Adipocyte (in vitro differentiated cells): ENCODE measurements at regions not wholly inside any gene's neighbourhood (a gene's known extent, or its start where the extent isn't known, plus 50 kb on each side); places are given as distances from the start of the nearest gene placed in this dataset.

Experiments
- DNase-seq: peaks from one replicate; pipeline ENCODE4 v3.0.0-alpha.2; 2015; ENCODE audit warnings: low read depth
- H3K27me3 ChIP-seq: replicated peaks from 2 replicates; pipeline ENCODE4 v1.7.0; 2013; ENCODE audit warnings: mild to moderate bottlenecking, low read length, moderate library complexity; ENCODE audit not compliant: control insufficient read depth, insufficient read depth
- H3K36me3 ChIP-seq: 2 replicates; pipeline ENCODE4 v1.7.0; 2013; ENCODE audit warnings: low read length, mild to moderate bottlenecking, moderate library complexity; ENCODE audit not compliant: control insufficient read depth, insufficient read depth, severe bottlenecking
- H3K4me1 ChIP-seq: 2 replicates; pipeline ENCODE4 v1.7.0; 2013; ENCODE audit warnings: mild to moderate bottlenecking, low read length, moderate library complexity; ENCODE audit not compliant: control insufficient read depth, insufficient read depth
- H3K4me3 ChIP-seq: 2 replicates; pipeline ENCODE4 v1.7.0; 2013; ENCODE audit warnings: mild to moderate bottlenecking, low read length, moderate library complexity
- H3K9ac ChIP-seq: 2 replicates; pipeline ENCODE4 v1.7.0; 2013; ENCODE audit warnings: mild to moderate bottlenecking, low read length, moderate library complexity
- H3K9me3 ChIP-seq: 2 replicates; pipeline ENCODE4 v1.7.0; 2013; ENCODE audit warnings: mild to moderate bottlenecking, low read length, moderate library complexity; ENCODE audit not compliant: control insufficient read depth

GRCh38 chr6:40312213-40313015 is 274.8 kb downstream of the LRFN2 start:
- H3K9ac ChIP-seq: no peak overlapping the region
- no peaks in the 10 kb centered on the region for H3K9me3 ChIP-seq
- H3K4me1 ChIP-seq: no peaks in the 10 kb centered on the region
- H3K27me3 ChIP-seq: peaks cover 28% of the 10 kb centered on the region
- no peak overlapping the region for H3K4me3 ChIP-seq
- no peaks in the 10 kb centered on the region for H3K36me3 ChIP-seq
- DNase-seq: no peak

DNA sequence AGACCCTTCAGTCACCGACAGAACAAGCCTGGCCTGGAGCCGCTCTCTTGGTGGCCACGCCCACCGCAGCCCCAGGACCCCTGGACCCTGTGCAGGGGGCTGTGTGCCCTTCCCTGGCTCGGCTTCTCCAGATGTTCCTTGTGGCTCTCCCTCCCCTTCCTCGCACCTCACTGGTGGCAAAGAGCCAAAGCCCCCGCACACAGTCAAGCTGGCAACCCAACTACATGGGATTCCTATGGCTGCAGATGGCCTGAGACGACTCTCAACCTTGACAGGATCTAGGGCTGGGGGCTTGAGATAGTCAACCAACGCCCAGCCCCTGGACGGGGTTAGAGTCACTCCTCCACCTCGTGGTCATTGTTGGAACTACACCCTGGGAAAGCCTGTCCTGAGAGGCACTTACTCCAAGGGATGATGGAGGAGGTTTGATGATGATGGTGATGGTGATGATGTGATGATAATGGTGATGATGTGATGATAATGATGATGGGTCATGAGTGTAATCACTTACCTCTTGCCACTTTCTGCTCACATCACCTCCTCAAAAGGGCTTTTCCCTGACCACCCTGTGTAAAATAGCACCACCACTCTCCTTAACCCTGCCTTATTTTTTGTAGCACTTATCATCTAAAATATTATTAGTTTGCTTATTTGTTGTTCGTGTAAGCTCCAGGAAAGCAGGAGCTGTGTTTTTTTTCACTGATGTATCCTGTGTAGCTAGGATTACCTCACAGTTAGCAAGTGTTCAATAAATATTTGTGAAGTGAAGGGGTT is 278.4 kb downstream of the LRFN2 start:
- peak; percentile 74 for DNase-seq
- H3K9me3 ChIP-seq: peaks cover 10% of the 10 kb centered on the region

DNA sequence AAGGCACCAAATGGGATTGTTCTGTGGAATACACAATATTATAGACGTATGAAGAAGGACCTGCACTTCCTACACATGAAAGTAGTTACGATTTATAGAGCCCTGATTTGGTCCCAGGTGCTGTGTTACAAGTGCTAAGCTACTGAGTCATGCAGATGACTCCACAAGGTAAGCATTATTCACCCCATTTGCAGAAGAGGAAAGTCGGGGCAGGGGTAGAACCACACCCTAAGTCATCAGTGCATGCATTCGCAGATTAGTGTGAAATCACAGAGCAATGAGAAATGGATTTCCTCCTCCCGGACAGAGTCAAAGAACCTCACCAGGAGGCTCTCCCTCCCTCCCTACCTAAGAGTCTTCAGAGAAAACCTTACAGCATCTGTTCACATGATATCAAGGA is 279.5 kb downstream of the LRFN2 start:
- no peak overlapping the region for H3K4me3 ChIP-seq
- DNase-seq: no peak
- peaks cover 42% of the 10 kb centered on the region for H3K27me3 ChIP-seq
- H3K36me3 ChIP-seq: no peaks in the 10 kb centered on the region
- peaks cover 10% of the 10 kb centered on the region for H3K9me3 ChIP-seq
- H3K9ac ChIP-seq: no peak overlapping the region
- no peaks in the 10 kb centered on the region for H3K4me1 ChIP-seq

More for the DNA sequence above, 278.4 kb downstream of the LRFN2 start:
- Histone ChIP-seq H3K4me3 (no peak overlapping the region), H3K9ac (no peak overlapping the region), H3K27me3 (peaks cover 42% of the 10 kb centered on the region), H3K36me3 (no peaks in the 10 kb centered on the region), H3K4me1 (no peaks in the 10 kb centered on the region)

DNA sequence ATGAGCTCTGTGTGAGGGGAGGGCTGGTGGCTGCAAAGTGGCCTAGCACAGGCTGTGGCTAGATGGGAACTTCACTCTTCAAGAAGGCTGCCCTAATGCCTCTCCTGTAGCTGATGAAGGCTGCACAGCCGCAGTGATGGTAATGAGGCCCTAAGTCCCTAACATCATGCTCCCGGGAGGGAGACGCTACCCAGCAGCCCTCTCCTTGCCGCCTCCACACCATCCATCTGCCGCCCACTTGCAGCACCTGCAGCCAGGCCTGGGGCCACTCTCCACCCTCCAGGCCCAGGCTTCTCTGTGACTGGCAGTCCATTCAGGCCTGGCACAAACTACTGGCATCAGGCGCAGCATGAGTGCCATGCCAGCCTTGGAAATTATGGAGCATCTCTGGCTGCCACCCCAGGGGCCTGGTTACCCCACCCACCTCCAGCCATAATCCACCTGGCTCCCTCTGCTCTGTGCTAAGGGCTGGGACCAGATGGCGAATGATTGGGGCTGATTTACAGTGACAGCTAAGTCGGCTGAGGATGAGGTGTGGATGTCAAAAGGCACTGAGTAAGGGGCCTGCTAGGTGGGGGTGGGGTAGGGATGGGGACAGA is 284.2 kb downstream of the LRFN2 start:
- no peak overlapping the region for H3K4me3 ChIP-seq
- no peaks in the 10 kb centered on the region for H3K4me1 ChIP-seq
- DNase-seq: no peak
- no peak overlapping the region for H3K9ac ChIP-seq
- H3K36me3 ChIP-seq: no peaks in the 10 kb centered on the region
- H3K9me3 ChIP-seq: peaks cover 15% of the 10 kb centered on the region
- H3K27me3 ChIP-seq: peaks cover 44% of the 10 kb centered on the region

GRCh38 chr6:40299681-40300080 is 287.5 kb downstream of the LRFN2 start:
- Histone ChIP-seq H3K27me3 (peaks cover 25% of the 10 kb centered on the region), H3K4me3 (no peak overlapping the region)
- no peak for DNase-seq

DNA sequence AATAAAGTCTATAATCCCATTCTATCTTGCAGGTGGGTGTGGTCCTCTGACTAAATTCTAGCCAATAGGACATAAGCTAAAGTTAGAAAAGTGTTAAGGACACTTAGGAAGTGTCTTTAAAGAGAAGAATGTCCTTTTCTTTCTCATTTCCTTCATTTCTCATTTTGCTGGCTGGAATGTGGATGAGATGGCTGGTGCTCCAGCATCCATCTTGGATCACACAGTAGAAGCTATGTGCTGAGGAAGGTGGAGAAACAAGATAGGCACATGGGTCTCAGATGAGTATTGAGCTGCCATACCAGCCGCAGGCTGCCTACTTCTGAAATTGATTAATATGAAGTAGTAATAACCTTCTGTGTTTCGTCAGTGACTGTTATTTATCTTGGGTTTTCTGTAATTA is 289.0 kb downstream of the LRFN2 start:
- Histone ChIP-seq H3K4me1 (no peaks in the 10 kb centered on the region), H3K9ac (no peak overlapping the region), H3K4me3 (no peak overlapping the region), H3K36me3 (no peaks in the 10 kb centered on the region), H3K27me3 (peaks cover 33% of the 10 kb centered on the region), H3K9me3 (peaks cover 8% of the 10 kb centered on the region)
- DNase-seq: no peak

More at GRCh38 chr6:40299681-40300080, 287.5 kb downstream of the LRFN2 start:
- no peaks in the 10 kb centered on the region for H3K4me1 ChIP-seq
- no peak overlapping the region for H3K9ac ChIP-seq
- peaks cover 8% of the 10 kb centered on the region for H3K9me3 ChIP-seq
- no peaks in the 10 kb centered on the region for H3K36me3 ChIP-seq

DNA sequence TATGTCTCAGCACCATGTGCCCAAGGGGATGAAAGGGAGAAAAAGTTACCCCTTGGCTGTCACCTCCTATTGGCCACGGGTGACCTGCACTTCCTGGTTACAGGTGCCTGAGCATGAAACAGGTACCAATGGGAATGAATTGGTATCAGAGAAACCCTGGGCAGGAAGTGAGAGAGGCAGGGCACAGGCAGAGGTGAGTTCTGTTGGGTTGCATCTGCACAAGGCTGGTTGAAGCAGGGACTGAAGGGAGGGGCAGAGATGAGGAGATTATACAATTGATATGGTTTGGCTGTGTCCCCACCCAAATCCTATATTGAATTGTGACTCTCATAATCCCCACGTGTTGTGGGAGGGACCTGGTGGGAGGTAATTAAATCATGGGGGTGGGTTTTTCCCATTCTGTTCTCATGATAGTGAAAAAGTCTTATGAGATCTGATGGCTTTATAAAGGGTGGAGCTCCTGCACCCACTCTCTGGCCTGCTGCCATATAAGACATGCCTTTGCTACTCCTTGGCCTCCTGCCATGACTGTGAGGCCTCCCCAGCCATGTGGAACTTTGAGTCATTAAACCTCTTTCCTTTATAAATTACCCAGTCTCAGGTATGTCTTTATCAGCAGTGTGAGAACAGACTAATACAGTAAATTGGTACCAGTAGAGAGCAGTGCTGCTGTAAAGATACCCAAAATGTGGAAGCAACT is 291.8 kb downstream of the LRFN2 start:
- H3K9ac ChIP-seq: no peak overlapping the region
- peaks cover 41% of the 10 kb centered on the region for H3K27me3 ChIP-seq
- no peaks in the 10 kb centered on the region for H3K36me3 ChIP-seq
- H3K4me1 ChIP-seq: no peaks in the 10 kb centered on the region
- no peak for DNase-seq
- H3K4me3 ChIP-seq: no peak overlapping the region
- peaks cover 8% of the 10 kb centered on the region for H3K9me3 ChIP-seq

- H3K4me1 ChIP-seq: no peaks in the 10 kb centered on the region
- DNase-seq: no peak
- H3K9me3 ChIP-seq: peaks cover 8% of the 10 kb centered on the region
- H3K9ac ChIP-seq: no peak overlapping the region
- no peaks in the 10 kb centered on the region for H3K36me3 ChIP-seq
- peaks cover 42% of the 10 kb centered on the region for H3K27me3 ChIP-seq
- no peak overlapping the region for H3K4me3 ChIP-seq
Observed at GRCh38 chr6:40293460-40294185, 293.5 kb downstream of the LRFN2 start.

DNA sequence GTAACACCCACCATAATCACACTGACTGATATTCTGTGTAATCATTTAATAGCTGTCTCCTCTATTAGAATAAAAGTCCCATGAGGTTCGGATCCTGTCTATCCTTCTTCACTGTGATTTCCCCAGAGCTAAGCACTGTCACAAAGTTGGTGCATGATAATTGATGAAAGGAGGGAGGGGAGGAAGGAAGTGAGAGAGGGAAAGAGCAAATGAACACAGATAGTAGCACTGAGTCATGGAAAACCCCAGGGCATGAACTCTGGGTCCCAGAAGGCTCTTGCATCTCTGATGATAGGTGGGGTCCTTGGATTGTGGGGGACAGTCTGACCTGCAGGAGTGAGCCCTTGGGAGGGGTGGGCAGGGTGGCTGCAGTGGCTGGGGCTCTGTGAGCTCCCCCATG is 294.1 kb downstream of the LRFN2 start:
- no peaks in the 10 kb centered on the region for H3K36me3 ChIP-seq
- peaks cover 43% of the 10 kb centered on the region for H3K27me3 ChIP-seq
- H3K4me3 ChIP-seq: no peak overlapping the region
- H3K4me1 ChIP-seq: no peaks in the 10 kb centered on the region
- H3K9me3 ChIP-seq: peaks cover 4% of the 10 kb centered on the region
- DNase-seq: no peak
- H3K9ac ChIP-seq: no peak overlapping the region

DNA sequence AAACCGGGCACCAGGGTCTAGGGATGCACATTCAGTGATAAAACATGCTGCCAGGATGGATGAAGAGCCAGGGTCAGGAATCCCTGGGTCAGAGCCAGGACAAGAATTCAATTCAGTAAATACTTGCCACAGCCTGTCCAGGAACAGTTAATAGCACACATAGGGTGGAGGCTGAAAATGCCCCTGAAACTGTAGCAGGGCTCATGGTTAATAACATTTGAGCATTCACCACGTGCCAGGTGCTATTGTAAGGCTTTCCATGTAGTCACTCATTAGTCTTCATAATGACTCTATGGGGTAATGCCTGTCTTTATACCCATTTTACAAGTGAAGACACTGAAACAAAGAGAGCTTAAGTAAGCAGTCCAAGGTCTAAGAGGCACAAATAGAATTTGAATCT is 296.3 kb downstream of the LRFN2 start:
- H3K36me3 ChIP-seq: no peaks in the 10 kb centered on the region
- H3K4me1 ChIP-seq: no peaks in the 10 kb centered on the region
- no peaks in the 10 kb centered on the region for H3K9me3 ChIP-seq
- no peak for DNase-seq
- no peak overlapping the region for H3K9ac ChIP-seq
- H3K27me3 ChIP-seq: peaks cover 52% of the 10 kb centered on the region
- no peak overlapping the region for H3K4me3 ChIP-seq
